ENCODE measurements at regions not wholly inside any gene's neighbourhood (a gene's known extent, or its start where the extent isn't known, plus 50 kb on each side); places are given as distances from the start of the nearest gene placed in this dataset.

DNA sequence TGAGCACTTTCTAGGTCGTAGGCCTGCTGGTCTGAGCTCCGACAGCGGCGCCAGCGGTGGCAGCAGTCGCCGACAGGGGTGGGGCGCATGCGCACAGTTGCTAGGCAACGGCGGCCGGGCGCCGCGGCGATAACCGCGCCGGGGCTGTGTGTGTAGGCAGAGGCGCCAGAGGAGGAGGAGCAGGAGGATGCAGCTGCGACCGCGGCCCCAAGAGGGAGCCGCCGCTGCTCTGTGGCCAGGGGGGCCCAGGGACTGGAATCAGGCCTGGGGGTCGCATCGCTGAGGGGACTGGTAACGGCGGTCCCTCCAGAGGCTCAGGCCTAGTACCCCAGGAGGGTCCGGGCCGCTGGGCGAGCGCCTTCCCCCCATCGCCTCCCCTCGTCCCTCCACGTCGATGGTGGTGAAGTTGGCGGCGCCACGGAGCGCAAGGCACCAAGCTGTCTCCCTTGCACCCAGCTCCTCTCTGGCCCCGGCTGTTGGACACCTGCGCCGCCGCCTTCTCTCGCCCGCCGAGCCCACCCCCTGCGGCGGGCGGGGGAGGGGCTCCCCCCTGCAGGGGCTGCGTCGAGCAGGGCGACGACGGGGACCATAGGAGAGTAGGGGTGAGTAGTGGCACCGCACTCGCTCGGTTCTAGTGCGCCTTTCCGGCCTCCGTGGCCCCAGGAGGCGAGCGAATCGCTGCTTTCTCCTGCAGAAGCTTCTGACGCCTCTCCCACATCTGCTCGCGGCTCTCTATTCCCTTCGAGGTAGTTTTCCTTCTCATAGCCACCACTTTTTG is 58.6 kb upstream of the ZC4H2 start, which contains the start of gene ZC3H12B:
ZC3H12B (plus strand) TSS at position 159 of the 778 bp plus-strand sequence.
- peak; percentile 65 to 66 for DNase-seq (ENCODE audit: low read depth in 2 of 2)

- no peak for DNase-seq (ENCODE audit: low read depth in 2 of 2)
Observed at GRCh38 chrX:65034292-65034667, 58.0 kb upstream of the ZC4H2 start.
